ENCODE measurements at regions not wholly inside any gene's neighbourhood (a gene's known extent, or its start where the extent isn't known, plus 50 kb on each side); places are given as distances from the start of the nearest gene placed in this dataset.

DNA sequence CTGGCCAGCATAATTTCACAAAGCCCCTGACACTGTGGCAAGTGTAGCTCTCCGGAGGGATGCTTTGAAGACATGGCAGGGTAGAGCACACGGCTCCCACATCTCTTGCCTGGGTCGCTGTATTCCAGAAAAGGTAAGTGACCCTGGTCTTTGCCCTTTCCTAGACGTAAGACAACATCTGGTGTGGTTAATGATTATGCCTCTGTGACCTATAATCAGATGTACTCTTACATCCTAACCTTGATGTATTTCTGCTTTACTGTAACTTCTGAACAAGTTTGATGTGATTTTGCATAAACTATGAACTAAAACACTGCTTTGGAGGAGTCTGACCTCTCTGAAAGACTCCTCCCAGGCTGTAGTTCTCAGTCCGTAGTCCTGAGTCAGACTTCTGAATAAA is 59.1 kb upstream of the ACSL1 start:
- H3F3A ChIP-seq (replicated peaks; ENCODE audit: insufficient read depth), result no peaks in the 10 kb centered on the region

DNA sequence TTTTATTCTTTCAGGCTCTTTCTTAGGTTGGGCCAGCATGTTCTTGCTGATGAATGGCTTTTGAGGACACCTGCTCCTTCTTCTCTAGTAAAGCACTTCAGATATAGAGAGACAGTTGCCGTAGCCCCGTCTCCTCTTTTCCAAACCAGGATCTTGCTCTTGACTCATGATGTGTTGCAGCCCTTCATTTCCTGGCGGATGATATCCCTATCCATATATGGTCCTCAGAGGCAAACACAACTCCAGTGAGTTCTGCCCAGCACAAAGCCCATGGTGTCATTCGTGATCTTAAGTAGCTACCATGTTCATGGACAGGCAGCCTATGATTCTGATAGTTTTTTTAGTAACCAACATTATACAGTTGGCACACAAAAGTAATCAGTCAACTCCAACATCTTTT is 59.8 kb upstream of the ACSL1 start:
- TF ChIP-seq TAF1 (IDR thresholded peaks at IDR 0.05; ENCODE audit: borderline replicate concordance, low read depth, low read length) (no peak), JUND (IDR thresholded peaks at IDR 0.05) (no peak), FOSL2 (IDR thresholded peaks at IDR 0.05; ENCODE audit: borderline replicate concordance, low read depth) (no peak), POLR2AphosphoS5 (IDR thresholded peaks at IDR 0.05; ENCODE audit: low read depth, low read length) (no peak), ELF1 (IDR thresholded peaks at IDR 0.05) (no peak), FOXJ3 (CRISPR knock-in tag; IDR thresholded peaks at IDR 0.05) (no peak), NRF1 (IDR thresholded peaks at IDR 0.05; ENCODE audit: low read depth, low read length) (no peak), EZH2phosphoT487 (IDR thresholded peaks at IDR 0.05; ENCODE audit: borderline replicate concordance, low read depth) (no peak), NFIC (IDR thresholded peaks at IDR 0.05; ENCODE audit: borderline replicate concordance) (no peak), MXI1 (IDR thresholded peaks at IDR 0.05; ENCODE audit: low read depth, low read length) (no peak), RXRA (IDR thresholded peaks at IDR 0.05; ENCODE audit: borderline replicate concordance, low read depth) (no peak), SMC3 (IDR thresholded peaks at IDR 0.05; ENCODE audit: low read depth, low read length) (no peak)
- TF ChIP-seq, protein P1, sequence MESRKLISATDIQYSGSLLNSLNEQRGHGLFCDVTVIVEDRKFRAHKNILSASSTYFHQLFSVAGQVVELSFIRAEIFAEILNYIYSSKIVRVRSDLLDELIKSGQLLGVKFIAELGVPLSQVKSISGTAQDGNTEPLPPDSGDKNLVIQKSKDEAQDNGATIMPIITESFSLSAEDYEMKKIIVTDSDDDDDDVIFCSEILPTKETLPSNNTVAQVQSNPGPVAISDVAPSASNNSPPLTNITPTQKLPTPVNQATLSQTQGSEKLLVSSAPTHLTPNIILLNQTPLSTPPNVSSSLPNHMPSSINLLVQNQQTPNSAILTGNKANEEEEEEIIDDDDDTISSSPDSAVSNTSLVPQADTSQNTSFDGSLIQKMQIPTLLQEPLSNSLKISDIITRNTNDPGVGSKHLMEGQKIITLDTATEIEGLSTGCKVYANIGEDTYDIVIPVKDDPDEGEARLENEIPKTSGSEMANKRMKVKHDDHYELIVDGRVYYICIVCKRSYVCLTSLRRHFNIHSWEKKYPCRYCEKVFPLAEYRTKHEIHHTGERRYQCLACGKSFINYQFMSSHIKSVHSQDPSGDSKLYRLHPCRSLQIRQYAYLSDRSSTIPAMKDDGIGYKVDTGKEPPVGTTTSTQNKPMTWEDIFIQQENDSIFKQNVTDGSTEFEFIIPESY (IDR thresholded peaks at IDR 0.05; ENCODE audit: borderline replicate concordance, low read depth), result no peak
- H3K4me1 ChIP-seq (ENCODE audit: control insufficient read depth in 1 of 2, insufficient read depth in 2 of 2, low read depth in 1 of 2, low read length in 1 of 2), result no peaks in the 10 kb centered on the region; a peak in 1 of 4 replicates
- no peak overlapping the region for H3K4me3 ChIP-seq (ENCODE audit: low read depth in 2 of 2, low read length in 1 of 2)
- H3K79me2 ChIP-seq (ENCODE audit: insufficient read depth), result no peaks in the 10 kb centered on the region
- H3K4me2 ChIP-seq, result no peak overlapping the region
- H3K27ac ChIP-seq (ENCODE audit: low read depth in 2 of 2, low read length in 1 of 2), result no peak overlapping the region
- no peaks in the 10 kb centered on the region for H3K9me3 ChIP-seq
- no peaks in the 10 kb centered on the region for H4K20me1 ChIP-seq (ENCODE audit: insufficient read depth)
- no peaks in the 10 kb centered on the region for H3K9me2 ChIP-seq
- no peaks in the 10 kb centered on the region for H3K27me3 ChIP-seq (ENCODE audit: insufficient read depth)
- POLR2A ChIA-PET, result no interaction called here
- H3K9ac ChIP-seq, result no peak overlapping the region
- no peaks in the 10 kb centered on the region for H3K36me3 ChIP-seq (replicated peaks in 1 of 2; ENCODE audit: control insufficient read depth in 1 of 2, insufficient read depth in 2 of 2, low read length in 1 of 2)
- no peak for DNase-seq
- CTCF ChIA-PET, result interaction anchor here (1.2 kb wide), 1 partner anchor 140 kb away, joined by 4 read pairs; no protein-coding TSS in a partner anchor
- H3F3A ChIP-seq (replicated peaks; ENCODE audit: insufficient read depth), result no peaks in the 10 kb centered on the region
- 67% methylated on average over 4 of the region's 4 CpGs for WGBS (ENCODE audit: low lambda C conversion rate)
- H2AFZ ChIP-seq (ENCODE audit: low read depth), result no peak overlapping the region

More for the DNA sequence above, 59.1 kb upstream of the ACSL1 start:
- no peaks in the 10 kb centered on the region for H3K36me3 ChIP-seq (replicated peaks in 1 of 2; ENCODE audit: control insufficient read depth in 1 of 2, insufficient read depth in 2 of 2, low read length in 1 of 2)
- H3K4me2 ChIP-seq, result no peak overlapping the region
- no peaks in the 10 kb centered on the region for H3K9me2 ChIP-seq
- H3K79me2 ChIP-seq (ENCODE audit: insufficient read depth), result no peaks in the 10 kb centered on the region
- 38% methylated on average over 5 of the region's 5 CpGs for WGBS (ENCODE audit: low lambda C conversion rate)
- no peaks in the 10 kb centered on the region for H3K27me3 ChIP-seq (ENCODE audit: insufficient read depth)
- TF ChIP-seq, protein P2, sequence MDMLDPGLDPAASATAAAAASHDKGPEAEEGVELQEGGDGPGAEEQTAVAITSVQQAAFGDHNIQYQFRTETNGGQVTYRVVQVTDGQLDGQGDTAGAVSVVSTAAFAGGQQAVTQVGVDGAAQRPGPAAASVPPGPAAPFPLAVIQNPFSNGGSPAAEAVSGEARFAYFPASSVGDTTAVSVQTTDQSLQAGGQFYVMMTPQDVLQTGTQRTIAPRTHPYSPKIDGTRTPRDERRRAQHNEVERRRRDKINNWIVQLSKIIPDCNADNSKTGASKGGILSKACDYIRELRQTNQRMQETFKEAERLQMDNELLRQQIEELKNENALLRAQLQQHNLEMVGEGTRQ (IDR thresholded peaks at IDR 0.05; ENCODE audit: borderline replicate concordance, low read depth, low read length), result no peak
- TF ChIP-seq ELF1 (IDR thresholded peaks at IDR 0.05) (no peak), EZH2phosphoT487 (IDR thresholded peaks at IDR 0.05; ENCODE audit: borderline replicate concordance, low read depth) (no peak), GABPA (IDR thresholded peaks at IDR 0.05; ENCODE audit: low read depth) (no peak), RXRA (IDR thresholded peaks at IDR 0.05; ENCODE audit: borderline replicate concordance, low read depth) (no peak), RAD21 (IDR thresholded peaks at IDR 0.05; ENCODE audit: low read length) (no peak), TCF12 (IDR thresholded peaks at IDR 0.05) (no peak), SIN3A (IDR thresholded peaks at IDR 0.05; ENCODE audit: borderline replicate concordance, low read depth, low read length) (no peak), SMC3 (IDR thresholded peaks at IDR 0.05; ENCODE audit: low read depth, low read length) (no peak), POLR2AphosphoS5 (IDR thresholded peaks at IDR 0.05; ENCODE audit: low read depth, low read length) (no peak), MEF2A (IDR thresholded peaks at IDR 0.05; ENCODE audit: borderline replicate concordance, low read depth) (no peak), MXI1 (IDR thresholded peaks at IDR 0.05; ENCODE audit: low read depth, low read length) (no peak), TEAD4 (IDR thresholded peaks at IDR 0.05; ENCODE audit: borderline replicate concordance, insufficient read depth) (no peak)
- TF ChIP-seq, protein P3, sequence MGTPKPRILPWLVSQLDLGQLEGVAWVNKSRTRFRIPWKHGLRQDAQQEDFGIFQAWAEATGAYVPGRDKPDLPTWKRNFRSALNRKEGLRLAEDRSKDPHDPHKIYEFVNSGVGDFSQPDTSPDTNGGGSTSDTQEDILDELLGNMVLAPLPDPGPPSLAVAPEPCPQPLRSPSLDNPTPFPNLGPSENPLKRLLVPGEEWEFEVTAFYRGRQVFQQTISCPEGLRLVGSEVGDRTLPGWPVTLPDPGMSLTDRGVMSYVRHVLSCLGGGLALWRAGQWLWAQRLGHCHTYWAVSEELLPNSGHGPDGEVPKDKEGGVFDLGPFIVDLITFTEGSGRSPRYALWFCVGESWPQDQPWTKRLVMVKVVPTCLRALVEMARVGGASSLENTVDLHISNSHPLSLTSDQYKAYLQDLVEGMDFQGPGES (IDR thresholded peaks at IDR 0.05; ENCODE audit: low read depth, low read length), result no peak
- TF ChIP-seq, protein P4, sequence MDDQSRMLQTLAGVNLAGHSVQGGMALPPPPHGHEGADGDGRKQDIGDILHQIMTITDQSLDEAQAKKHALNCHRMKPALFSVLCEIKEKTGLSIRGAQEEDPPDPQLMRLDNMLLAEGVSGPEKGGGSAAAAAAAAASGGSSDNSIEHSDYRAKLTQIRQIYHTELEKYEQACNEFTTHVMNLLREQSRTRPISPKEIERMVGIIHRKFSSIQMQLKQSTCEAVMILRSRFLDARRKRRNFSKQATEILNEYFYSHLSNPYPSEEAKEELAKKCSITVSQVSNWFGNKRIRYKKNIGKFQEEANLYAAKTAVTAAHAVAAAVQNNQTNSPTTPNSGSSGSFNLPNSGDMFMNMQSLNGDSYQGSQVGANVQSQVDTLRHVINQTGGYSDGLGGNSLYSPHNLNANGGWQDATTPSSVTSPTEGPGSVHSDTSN (IDR thresholded peaks at IDR 0.05), result no peak
- no peak overlapping the region for H2AFZ ChIP-seq (ENCODE audit: low read depth)
- no peak for DNase-seq
- H3K27ac ChIP-seq (ENCODE audit: low read depth in 2 of 2, low read length in 1 of 2), result no peak overlapping the region
- H3K4me1 ChIP-seq (ENCODE audit: control insufficient read depth in 1 of 2, insufficient read depth in 2 of 2, low read depth in 1 of 2, low read length in 1 of 2), result no peaks in the 10 kb centered on the region; a peak in 1 of 4 replicates
- ChIA-PET CTCF (interaction anchor here (1.4 kb wide), 1 partner anchor 99 kb away, joined by 3 read pairs; no protein-coding TSS in a partner anchor), POLR2A (no interaction called here)
- H3K9ac ChIP-seq, result no peak overlapping the region
- no peak overlapping the region for H3K4me3 ChIP-seq (ENCODE audit: low read depth in 2 of 2, low read length in 1 of 2)
- H4K20me1 ChIP-seq (ENCODE audit: insufficient read depth), result no peaks in the 10 kb centered on the region
- H3K9me3 ChIP-seq, result no peaks in the 10 kb centered on the region

Measured in SK-N-SH (cell line).